CD14-positive monocyte (primary cell): ENCODE measurements at regions not wholly inside any gene's neighbourhood (a gene's known extent, or its start where the extent isn't known, plus 50 kb on each side); places are given as distances from the start of the nearest gene placed in this dataset. TPM values are rescaled to one million over a fixed set of nuclear protein-coding genes. Genes with fewer than 3 reads are reported as not detected.

Experiments used
- DNase-seq, 3 donors: peaks; one replicate each; pipeline ENCODE4 v3.0.0-alpha.2; 2011 to 2022
- H2AFZ ChIP-seq: 2 replicates; pipeline ENCODE4 v1.6.0; 2012; ENCODE audit warnings: mild to moderate bottlenecking, low read depth, low read length, inconsistent platforms; ENCODE audit not compliant: insufficient read depth, poor library complexity, severe bottlenecking
- H3K27ac ChIP-seq, 2 donors: 1 replicate in 1 of 2; 2 replicates in 1 of 2; pipeline ENCODE4 v1.5.1; 2012 to 2013; ENCODE audit warnings: low read length in 2 of 2, control low read depth in 1 of 2, inconsistent platforms in 1 of 2, low read depth in 1 of 2, mild to moderate bottlenecking in 1 of 2
- H3K27me3 ChIP-seq, 2 donors: one replicate each; pipeline versions ENCODE4 v1.6.0 to v1.6.1; 2011 to 2013; ENCODE audit warnings: low read length in 2 of 2; ENCODE audit not compliant: control insufficient read depth in 2 of 2, insufficient read depth in 2 of 2
- H3K36me3 ChIP-seq, 2 donors: replicated peaks in 1 of 2; 1 replicate in 1 of 2; 2 replicates in 1 of 2; pipeline versions ENCODE4 v1.5.1 to v1.6.1; 2012 to 2013; ENCODE audit warnings: low read length in 2 of 2, control low read depth in 1 of 2, inconsistent platforms in 1 of 2, mild to moderate bottlenecking in 1 of 2; ENCODE audit not compliant: insufficient read depth in 2 of 2, control insufficient read depth in 1 of 2
- H3K4me1 ChIP-seq, 2 donors: 1 replicate in 1 of 2; 2 replicates in 1 of 2; pipeline versions ENCODE4 v1.5.1 to v1.6.1; 2012 to 2013; ENCODE audit warnings: low read length in 2 of 2, control low read depth in 1 of 2, inconsistent platforms in 1 of 2, mild to moderate bottlenecking in 1 of 2, moderate library complexity in 1 of 2; ENCODE audit not compliant: insufficient read depth in 2 of 2, control insufficient read depth in 1 of 2
- H3K4me2 ChIP-seq: replicated peaks from 2 replicates; pipeline ENCODE3; 2012; ENCODE audit warnings: low read length, moderate library complexity, mild to moderate bottlenecking; ENCODE audit not compliant: poor library complexity, severe bottlenecking; ENCODE audit errors: extremely low read depth
- H3K4me3 ChIP-seq, 3 experiments: fragments of 200-600 bp in 1 of 3; sonication (generic) in 1 of 3; replicated peaks in 1 of 3; 1 replicate in 2 of 3; 2 replicates in 1 of 3; pipeline ENCODE4 v1.5.1; 2011 to 2013; ENCODE audit warnings: low read length in 3 of 3, mild to moderate bottlenecking in 3 of 3, control low read depth in 2 of 3, low read depth in 2 of 3, inconsistent platforms in 1 of 3, moderate library complexity in 1 of 3
- H3K79me2 ChIP-seq: 2 replicates; pipeline ENCODE4 v1.6.0; 2012; ENCODE audit warnings: mild to moderate bottlenecking, control low read depth, inconsistent platforms, low read length, moderate library complexity; ENCODE audit not compliant: insufficient read depth
- H3K9ac ChIP-seq: 2 replicates; pipeline ENCODE4 v1.6.0; 2017; ENCODE audit warnings: low read length, mild to moderate bottlenecking; ENCODE audit not compliant: insufficient read depth, poor library complexity, severe bottlenecking
- H3K9me3 ChIP-seq, 2 donors: replicated peaks in 1 of 2; 1 replicate in 1 of 2; 2 replicates in 1 of 2; pipeline versions ENCODE4 v1.5.1 to v1.6.1; 2012 to 2013; ENCODE audit warnings: low read length in 2 of 2, control low read depth in 1 of 2; ENCODE audit not compliant: control insufficient read depth in 1 of 2, insufficient read depth in 1 of 2
- H4K20me1 ChIP-seq: 2 replicates; pipeline ENCODE4 v1.6.0; 2012; ENCODE audit warnings: mild to moderate bottlenecking, low read length, control low read depth, moderate library complexity; ENCODE audit not compliant: insufficient read depth
- H3K27ac Mint-ChIP-seq, 7 donors: one replicate each; pipeline ENCODE4 v1.8.0; 2020; ENCODE audit warnings: mild to moderate bottlenecking in 7 of 7, mixed read lengths in 7 of 7, moderate library complexity in 6 of 7, inconsistent platforms in 2 of 7
- H3K27me3 Mint-ChIP-seq, 3 donors: one replicate each; pipeline ENCODE4 v1.8.0; 2021 to 2022; ENCODE audit warnings: low read depth in 3 of 3, mild to moderate bottlenecking in 3 of 3, mixed read lengths in 3 of 3, moderate library complexity in 3 of 3, inconsistent platforms in 1 of 3
- H3K36me3 Mint-ChIP-seq, 2 donors: one replicate each; pipeline ENCODE4 v1.8.0; 2020; ENCODE audit warnings: mixed read lengths in 2 of 2, inconsistent platforms in 1 of 2, mild to moderate bottlenecking in 1 of 2
- H3K4me1 Mint-ChIP-seq: one replicate; pipeline ENCODE4 v1.8.0; 2020; ENCODE audit warnings: mild to moderate bottlenecking, mixed read lengths
- H3K4me3 Mint-ChIP-seq, 2 donors: one replicate each; pipeline ENCODE4 v1.8.0; 2020; ENCODE audit warnings: mild to moderate bottlenecking in 2 of 2, mixed read lengths in 2 of 2, moderate library complexity in 1 of 2
- H3K9me3 Mint-ChIP-seq, 7 donors: one replicate each; pipeline ENCODE4 v1.8.0; 2020 to 2022; ENCODE audit warnings: mixed read lengths in 7 of 7, mild to moderate bottlenecking in 6 of 7, moderate library complexity in 6 of 7, inconsistent platforms in 2 of 7
- WGBS: methylation state at CpG from one replicate; pipeline ENCODE4 v1.1.5; 2013; ENCODE audit warnings: missing lambda C conversion rate; ENCODE audit not compliant: insufficient coverage; 5-methylcytosine and 5-hydroxymethylcytosine counted together
- intact Hi-C, 2 donors: fragments of 100-400 bp; cut with micrococcal nuclease; formaldehyde crosslinking; loops; one replicate each; pipeline versions ENCODE4 v1.15.0 to v1.15.1; 2023
- small RNA-seq: library from RNA; depleted of rRNA; stranded (forward); fragments of <200 nt; gene quantifications from one replicate; pipeline ENCODE3, GENCODE V24; 2012; ENCODE audit warnings: low read depth; ENCODE audit not compliant: insufficient read length
- TF ChIP-seq, protein P1 (sequence below): fragments of 200-600 bp; IDR thresholded peaks from one replicate; pipeline ENCODE4 v1.8.0; 2022; ENCODE audit warnings: antibody characterized with exemption, mild to moderate bottlenecking

DNA sequence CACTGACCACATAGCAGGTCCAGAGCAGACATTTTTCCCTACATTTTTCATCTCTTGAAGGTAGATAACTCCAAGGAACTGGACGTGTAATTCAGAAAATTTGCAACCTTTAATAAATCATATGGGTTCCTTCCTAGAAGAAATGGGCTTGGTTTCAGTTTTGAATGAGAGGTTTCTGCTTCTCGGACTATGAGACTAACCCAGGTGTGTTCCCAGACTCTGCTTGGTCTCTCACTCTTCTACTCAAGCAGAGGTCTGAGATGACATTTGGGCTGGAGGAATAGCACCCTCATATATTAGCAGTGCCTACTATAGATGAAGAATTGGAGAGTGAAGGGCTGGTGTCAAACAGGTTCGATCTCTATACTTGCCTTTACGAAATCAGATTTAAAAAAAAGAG is 231.2 kb downstream of the DOK5 start:
- WGBS = 100% methylated on average over 2 of the region's 4 CpGs

DNA sequence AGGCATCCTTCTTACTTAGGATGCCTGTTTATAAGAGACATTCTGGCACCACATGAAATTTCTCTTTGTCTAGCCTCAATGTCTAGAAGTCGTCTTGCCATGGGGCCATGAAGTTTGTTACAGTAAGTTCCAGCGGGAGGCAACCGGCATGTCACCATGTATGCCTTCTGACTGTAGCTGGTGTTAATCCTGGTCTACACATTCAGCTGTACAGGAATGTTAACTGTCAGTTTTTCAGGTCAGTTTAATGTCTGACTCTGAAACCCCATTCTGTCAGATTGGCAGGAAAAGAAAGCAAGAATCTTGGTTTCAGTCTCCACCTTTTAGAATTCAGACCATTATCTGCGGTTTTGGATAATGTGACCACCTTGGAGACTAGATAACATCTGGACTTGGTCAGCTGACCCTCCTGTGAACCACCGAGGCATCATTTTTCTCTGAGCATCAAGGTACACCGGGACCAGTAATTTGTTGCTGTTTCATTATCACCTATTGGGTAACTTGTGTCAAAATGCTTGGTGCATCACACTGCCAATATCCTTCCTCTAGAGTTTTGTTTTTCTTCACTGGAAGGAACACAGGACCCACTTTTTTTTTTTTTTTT is 228.7 kb downstream of the DOK5 start:
- Mint-ChIP-seq H3K27ac (peak overlapping the region in 1 of 7 donors; percentile 12), H3K9me3 (peaks cover 0 to 5% (median 0%) of the 10 kb centered on the region in 7 donors), H3K27me3 (peaks cover 0 to 3% (median 0%) of the 10 kb centered on the region in 3 donors), H3K4me1 (no peaks in the 10 kb centered on the region), H3K36me3 (no peaks in the 10 kb centered on the region), H3K4me3 (no peak overlapping the region)
- Histone ChIP-seq H3K27ac (no peak overlapping the region), H3K9ac (no peak overlapping the region), H3K79me2 (no peaks in the 10 kb centered on the region), H3K4me1 (no peaks in the 10 kb centered on the region), H3K4me3 (no peak overlapping the region), H3K9me3 (no peaks in the 10 kb centered on the region), H3K27me3 (no peaks in the 10 kb centered on the region), H3K4me2 (no peak overlapping the region), H3K36me3 (no peaks in the 10 kb centered on the region), H2AFZ (no peak overlapping the region), H4K20me1 (no peaks in the 10 kb centered on the region)
- WGBS = 90% methylated on average over 5 of the region's 6 CpGs
- intact Hi-C loops = no loop called here
- TF ChIP-seq, protein P1, sequence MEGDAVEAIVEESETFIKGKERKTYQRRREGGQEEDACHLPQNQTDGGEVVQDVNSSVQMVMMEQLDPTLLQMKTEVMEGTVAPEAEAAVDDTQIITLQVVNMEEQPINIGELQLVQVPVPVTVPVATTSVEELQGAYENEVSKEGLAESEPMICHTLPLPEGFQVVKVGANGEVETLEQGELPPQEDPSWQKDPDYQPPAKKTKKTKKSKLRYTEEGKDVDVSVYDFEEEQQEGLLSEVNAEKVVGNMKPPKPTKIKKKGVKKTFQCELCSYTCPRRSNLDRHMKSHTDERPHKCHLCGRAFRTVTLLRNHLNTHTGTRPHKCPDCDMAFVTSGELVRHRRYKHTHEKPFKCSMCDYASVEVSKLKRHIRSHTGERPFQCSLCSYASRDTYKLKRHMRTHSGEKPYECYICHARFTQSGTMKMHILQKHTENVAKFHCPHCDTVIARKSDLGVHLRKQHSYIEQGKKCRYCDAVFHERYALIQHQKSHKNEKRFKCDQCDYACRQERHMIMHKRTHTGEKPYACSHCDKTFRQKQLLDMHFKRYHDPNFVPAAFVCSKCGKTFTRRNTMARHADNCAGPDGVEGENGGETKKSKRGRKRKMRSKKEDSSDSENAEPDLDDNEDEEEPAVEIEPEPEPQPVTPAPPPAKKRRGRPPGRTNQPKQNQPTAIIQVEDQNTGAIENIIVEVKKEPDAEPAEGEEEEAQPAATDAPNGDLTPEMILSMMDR = no peak
- DNase-seq = no peak

More for the DNA sequence above, 231.2 kb downstream of the DOK5 start:
- Mint-ChIP-seq H3K27ac (no peak overlapping the region), H3K9me3 (peaks cover 0 to 5% (median 0%) of the 10 kb centered on the region in 7 donors), H3K27me3 (peaks cover 0 to 3% (median 0%) of the 10 kb centered on the region in 3 donors), H3K36me3 (no peaks in the 10 kb centered on the region), H3K4me3 (no peak overlapping the region), H3K4me1 (no peaks in the 10 kb centered on the region)
- Histone ChIP-seq H3K79me2 (no peaks in the 10 kb centered on the region), H3K27me3 (no peaks in the 10 kb centered on the region), H3K4me2 (no peak overlapping the region), H4K20me1 (no peaks in the 10 kb centered on the region), H3K36me3 (no peaks in the 10 kb centered on the region), H3K4me3 (no peak overlapping the region), H3K9me3 (no peaks in the 10 kb centered on the region), H3K4me1 (no peaks in the 10 kb centered on the region), H2AFZ (no peak overlapping the region), H3K27ac (no peak overlapping the region), H3K9ac (no peak overlapping the region)
- DNase-seq = no peak
- intact Hi-C loops = no loop called here
- TF ChIP-seq, protein P1 = no peak

Small RNA genes in the stretch of these regions (small RNA-seq; reads per million reads assigned to genes)
- gene RNU4ATAC7P = not detected
